ENCODE measurements at regions not wholly inside any gene's neighbourhood (a gene's known extent, or its start where the extent isn't known, plus 50 kb on each side); places are given as distances from the start of the nearest gene placed in this dataset.

DNA sequence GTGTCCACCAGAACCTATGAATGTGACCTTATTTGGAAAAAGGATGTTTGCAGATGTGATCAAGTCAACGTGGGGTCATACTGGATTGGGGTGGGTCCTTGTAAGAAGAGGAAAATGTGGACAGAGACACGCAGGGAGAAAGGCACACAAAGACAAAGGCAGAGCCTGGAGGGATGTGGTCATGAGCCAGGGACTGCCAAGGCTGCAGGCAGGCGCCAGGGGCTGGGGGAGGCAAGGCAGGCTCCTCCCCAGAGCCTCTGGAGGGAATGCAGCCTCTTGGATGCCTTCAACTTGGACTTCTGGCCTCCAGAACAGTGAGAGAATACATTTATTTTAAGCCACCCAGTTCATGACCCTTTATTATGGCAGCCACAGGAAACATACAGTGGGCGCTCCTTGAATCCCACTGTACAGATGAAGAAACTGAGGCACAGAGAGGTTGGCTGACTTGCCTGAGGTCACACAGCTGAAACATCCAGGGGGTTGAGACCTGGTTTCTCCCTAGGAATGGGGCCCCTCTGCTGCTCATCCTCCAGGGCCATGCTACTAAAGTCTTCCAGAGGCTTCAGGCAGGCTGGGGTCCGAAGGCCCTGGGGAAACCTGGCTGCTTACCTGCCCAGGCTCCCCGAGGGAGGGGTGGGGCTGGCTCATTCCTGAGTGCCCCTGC, 99.7 kb downstream of the RFLNA start:
- Histone ChIP-seq H3K4me3 (ENCODE audit: low read depth in 1 of 2, low read length in 2 of 2) (no peak overlapping the region), H3K36me3 (ENCODE audit: insufficient read depth, low read length) (peaks cover 81% of the 10 kb centered on the region), H3K4me1 (ENCODE audit: insufficient read depth, low read length) (no peaks in the 10 kb centered on the region), H3K9me3 (ENCODE audit: insufficient read depth, low read length, severe bottlenecking) (no peaks in the 10 kb centered on the region), H4K20me1 (ENCODE audit: insufficient read depth, low read length) (peaks cover 65% of the 10 kb centered on the region), H2AFZ (ENCODE audit: low read depth, low read length) (no peak overlapping the region), H3K9ac (ENCODE audit: low read depth, low read length) (no peak overlapping the region), H3K79me2 (ENCODE audit: insufficient read depth, low read length) (no peaks in the 10 kb centered on the region), H3K27me3 (ENCODE audit: insufficient read depth, low read length, poor library complexity) (no peaks in the 10 kb centered on the region), H3K4me2 (ENCODE audit: insufficient read depth, low read length) (no peak overlapping the region), H3K27ac (ENCODE audit: low read length) (no peak overlapping the region)
- DNase-seq = no peak
- TF ChIP-seq, protein P1, sequence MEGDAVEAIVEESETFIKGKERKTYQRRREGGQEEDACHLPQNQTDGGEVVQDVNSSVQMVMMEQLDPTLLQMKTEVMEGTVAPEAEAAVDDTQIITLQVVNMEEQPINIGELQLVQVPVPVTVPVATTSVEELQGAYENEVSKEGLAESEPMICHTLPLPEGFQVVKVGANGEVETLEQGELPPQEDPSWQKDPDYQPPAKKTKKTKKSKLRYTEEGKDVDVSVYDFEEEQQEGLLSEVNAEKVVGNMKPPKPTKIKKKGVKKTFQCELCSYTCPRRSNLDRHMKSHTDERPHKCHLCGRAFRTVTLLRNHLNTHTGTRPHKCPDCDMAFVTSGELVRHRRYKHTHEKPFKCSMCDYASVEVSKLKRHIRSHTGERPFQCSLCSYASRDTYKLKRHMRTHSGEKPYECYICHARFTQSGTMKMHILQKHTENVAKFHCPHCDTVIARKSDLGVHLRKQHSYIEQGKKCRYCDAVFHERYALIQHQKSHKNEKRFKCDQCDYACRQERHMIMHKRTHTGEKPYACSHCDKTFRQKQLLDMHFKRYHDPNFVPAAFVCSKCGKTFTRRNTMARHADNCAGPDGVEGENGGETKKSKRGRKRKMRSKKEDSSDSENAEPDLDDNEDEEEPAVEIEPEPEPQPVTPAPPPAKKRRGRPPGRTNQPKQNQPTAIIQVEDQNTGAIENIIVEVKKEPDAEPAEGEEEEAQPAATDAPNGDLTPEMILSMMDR (IDR thresholded peaks at IDR 0.05; ENCODE audit: borderline replicate concordance, extremely low read depth, low read length, poor library complexity, severe bottlenecking) = no peak
- no peak for TF ChIP-seq EZH2 (IDR thresholded peaks at IDR 0.05; ENCODE audit: borderline replicate concordance, low read depth, low read length, severe bottlenecking)
- no peak for ATAC-seq (ENCODE audit: insufficient read depth, low read depth)

DNA sequence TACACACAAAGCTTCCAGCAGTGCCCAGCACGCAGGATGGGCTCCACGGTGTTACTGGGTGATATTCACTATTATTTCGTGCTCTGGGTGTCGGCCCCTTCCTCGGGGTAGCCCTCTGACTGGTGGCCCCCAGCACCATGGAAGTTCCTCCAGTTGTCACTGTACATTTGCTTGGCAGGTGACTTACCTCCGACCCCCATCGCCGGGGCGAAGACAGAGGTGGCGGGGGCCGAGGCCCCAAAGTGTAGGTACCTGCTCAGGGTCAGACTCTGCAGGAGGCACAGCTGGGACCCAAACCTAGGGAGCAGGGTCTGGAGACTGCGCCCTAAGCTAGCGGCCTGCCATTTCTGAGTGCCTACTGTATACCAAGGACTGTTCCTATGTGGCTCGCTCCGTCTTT, 98.9 kb downstream of the RFLNA start:
- Histone ChIP-seq H3K9ac (ENCODE audit: low read depth, low read length) (no peak overlapping the region), H3K4me3 (ENCODE audit: low read depth in 1 of 2, low read length in 2 of 2) (no peak overlapping the region), H3K36me3 (ENCODE audit: insufficient read depth, low read length) (peaks cover 74% of the 10 kb centered on the region), H3K4me2 (ENCODE audit: insufficient read depth, low read length) (no peak overlapping the region), H2AFZ (ENCODE audit: low read depth, low read length) (no peak overlapping the region), H4K20me1 (ENCODE audit: insufficient read depth, low read length) (peaks cover 59% of the 10 kb centered on the region), H3K79me2 (ENCODE audit: insufficient read depth, low read length) (no peaks in the 10 kb centered on the region), H3K9me3 (ENCODE audit: insufficient read depth, low read length, severe bottlenecking) (no peaks in the 10 kb centered on the region), H3K27me3 (ENCODE audit: insufficient read depth, low read length, poor library complexity) (no peaks in the 10 kb centered on the region), H3K27ac (ENCODE audit: low read length) (no peak overlapping the region), H3K4me1 (ENCODE audit: insufficient read depth, low read length) (no peaks in the 10 kb centered on the region)
- ATAC-seq (ENCODE audit: insufficient read depth, low read depth) (no peak), DNase-seq (no peak)
- TF ChIP-seq, protein P1 (IDR thresholded peaks at IDR 0.05; ENCODE audit: borderline replicate concordance, extremely low read depth, low read length, poor library complexity, severe bottlenecking) = no peak
- TF ChIP-seq EZH2 (IDR thresholded peaks at IDR 0.05; ENCODE audit: borderline replicate concordance, low read depth, low read length, severe bottlenecking) = no peak

DNA sequence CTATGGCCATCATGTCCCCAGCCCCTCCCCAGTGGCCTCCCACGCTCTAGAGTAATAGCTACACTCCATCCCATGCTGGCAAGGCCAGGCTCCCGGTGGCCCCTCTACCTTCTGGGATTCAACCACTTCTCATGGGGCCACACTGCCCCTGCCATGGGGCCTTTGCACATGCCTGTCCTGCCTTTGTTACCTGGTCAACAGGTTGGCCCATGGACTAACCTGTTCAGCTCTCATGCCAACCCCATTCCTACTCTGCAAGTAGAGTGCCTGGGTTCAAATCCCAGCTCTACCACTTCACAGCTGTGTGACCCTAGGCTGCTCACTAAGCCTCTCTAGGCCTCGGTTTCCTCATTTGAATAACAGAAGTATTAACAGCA, 98.5 kb downstream of the RFLNA start:
- no peak for TF ChIP-seq EZH2 (IDR thresholded peaks at IDR 0.05; ENCODE audit: borderline replicate concordance, low read depth, low read length, severe bottlenecking)
- TF ChIP-seq, protein P1 (IDR thresholded peaks at IDR 0.05; ENCODE audit: borderline replicate concordance, extremely low read depth, low read length, poor library complexity, severe bottlenecking) = no peak
- no peak overlapping the region for H3K27ac ChIP-seq (ENCODE audit: low read length)
- DNase-seq (no peak), ATAC-seq (ENCODE audit: insufficient read depth, low read depth) (no peak)
- H3K27me3 ChIP-seq (ENCODE audit: insufficient read depth, low read length, poor library complexity) = no peaks in the 10 kb centered on the region
- no peak overlapping the region for H3K4me2 ChIP-seq (ENCODE audit: insufficient read depth, low read length)
- H3K9me3 ChIP-seq (ENCODE audit: insufficient read depth, low read length, severe bottlenecking) = no peaks in the 10 kb centered on the region
- H3K9ac ChIP-seq (ENCODE audit: low read depth, low read length) = no peak overlapping the region
- no peaks in the 10 kb centered on the region for H3K4me1 ChIP-seq (ENCODE audit: insufficient read depth, low read length)
- H4K20me1 ChIP-seq (ENCODE audit: insufficient read depth, low read length) = peaks cover 55% of the 10 kb centered on the region
- H3K36me3 ChIP-seq (ENCODE audit: insufficient read depth, low read length) = peaks cover 69% of the 10 kb centered on the region
- no peaks in the 10 kb centered on the region for H3K79me2 ChIP-seq (ENCODE audit: insufficient read depth, low read length)
- no peak overlapping the region for H2AFZ ChIP-seq (ENCODE audit: low read depth, low read length)
- no peak overlapping the region for H3K4me3 ChIP-seq (ENCODE audit: low read depth in 1 of 2, low read length in 2 of 2)
